Suprapubic skin (tissue), 4 donors: ENCODE measurements at regions not wholly inside any gene's neighbourhood (a gene's known extent, or its start where the extent isn't known, plus 50 kb on each side); places are given as distances from the start of the nearest gene placed in this dataset.

ENCODE experiments used
- DNase-seq, 2 donors: peaks; one replicate each; pipeline ENCODE4 v3.0.0-alpha.2; 2019; ENCODE audit warnings: low spot score in 2 of 2
- H3K27ac ChIP-seq: fragments of 200-600 bp; sonication (generic); one replicate; pipeline ENCODE4 v1.5.1; 2019
- H3K27me3 ChIP-seq: fragments of 200-600 bp; sonication (generic); one replicate; pipeline ENCODE4 v1.5.1; 2019
- H3K36me3 ChIP-seq: fragments of 200-600 bp; sonication (generic); one replicate; pipeline ENCODE4 v1.5.1; 2019
- H3K4me1 ChIP-seq: fragments of 200-600 bp; sonication (generic); one replicate; pipeline ENCODE4 v1.5.1; 2019
- H3K4me3 ChIP-seq: fragments of 200-600 bp; sonication (generic); one replicate; pipeline ENCODE4 v1.5.1; 2019; ENCODE audit warnings: mild to moderate bottlenecking
- H3K9me3 ChIP-seq: fragments of 200-600 bp; sonication (generic); one replicate; pipeline ENCODE4 v1.5.1; 2019
- EP300 ChIP-seq: sonication (generic); formaldehyde crosslinking; IDR thresholded peaks from one replicate; pipeline ENCODE4 v1.6.1; 2017; ENCODE audit warnings: antibody characterized with exemption
- POLR2A ChIP-seq, 2 donors: fragments of 450-650 bp; IDR thresholded peaks; one replicate each; pipeline ENCODE4 v1.6.1; 2017; ENCODE audit warnings: antibody characterized with exemption in 2 of 2, mild to moderate bottlenecking in 2 of 2, moderate library complexity in 2 of 2
- POLR2AphosphoS5 ChIP-seq, 3 donors: sonication (generic); formaldehyde crosslinking; IDR thresholded peaks; one replicate each; pipeline ENCODE4 v1.6.1; 2017; ENCODE audit warnings: antibody characterized with exemption in 3 of 3
- WGBS: methylation state at CpG from one replicate; pipeline ENCODE4 v1.1.5; 2018; 5-methylcytosine and 5-hydroxymethylcytosine counted together
- TF ChIP-seq, protein P1 (sequence below), 2 donors: fragments of 200-600 bp in 1 of 2; fragments of 450-650 bp in 1 of 2; sonication (generic) in 1 of 2; IDR thresholded peaks; one replicate each; pipeline ENCODE4 v1.5.1; 2016 to 2019; ENCODE audit warnings: antibody characterized with exemption in 2 of 2, mild to moderate bottlenecking in 1 of 2, moderate library complexity in 1 of 2

DNA sequence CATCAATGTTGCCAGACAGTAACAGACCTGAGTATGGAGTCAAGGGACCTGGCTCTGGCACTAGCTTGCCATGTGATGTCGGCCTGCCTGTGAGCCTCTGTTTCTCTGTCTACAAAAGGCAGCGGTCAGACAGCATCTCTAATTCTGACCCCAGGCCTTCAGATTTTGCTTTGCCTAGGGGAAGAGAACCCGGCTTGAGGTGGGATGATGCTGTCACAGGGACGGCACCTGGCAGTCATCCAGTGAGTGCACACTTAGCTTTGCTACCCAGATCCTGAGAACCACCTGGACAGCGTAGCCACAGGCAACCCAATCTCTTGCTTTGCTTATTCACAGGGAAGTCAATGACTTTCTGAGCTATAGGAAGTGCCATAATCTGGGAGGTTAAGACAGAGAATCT is 135.2 kb upstream of the SALL1 start:
- no peak for DNase-seq
- no peak for TF ChIP-seq POLR2A (IDR thresholded peaks at IDR 0.05)
- TF ChIP-seq EP300 = no peak
- TF ChIP-seq, protein P1, sequence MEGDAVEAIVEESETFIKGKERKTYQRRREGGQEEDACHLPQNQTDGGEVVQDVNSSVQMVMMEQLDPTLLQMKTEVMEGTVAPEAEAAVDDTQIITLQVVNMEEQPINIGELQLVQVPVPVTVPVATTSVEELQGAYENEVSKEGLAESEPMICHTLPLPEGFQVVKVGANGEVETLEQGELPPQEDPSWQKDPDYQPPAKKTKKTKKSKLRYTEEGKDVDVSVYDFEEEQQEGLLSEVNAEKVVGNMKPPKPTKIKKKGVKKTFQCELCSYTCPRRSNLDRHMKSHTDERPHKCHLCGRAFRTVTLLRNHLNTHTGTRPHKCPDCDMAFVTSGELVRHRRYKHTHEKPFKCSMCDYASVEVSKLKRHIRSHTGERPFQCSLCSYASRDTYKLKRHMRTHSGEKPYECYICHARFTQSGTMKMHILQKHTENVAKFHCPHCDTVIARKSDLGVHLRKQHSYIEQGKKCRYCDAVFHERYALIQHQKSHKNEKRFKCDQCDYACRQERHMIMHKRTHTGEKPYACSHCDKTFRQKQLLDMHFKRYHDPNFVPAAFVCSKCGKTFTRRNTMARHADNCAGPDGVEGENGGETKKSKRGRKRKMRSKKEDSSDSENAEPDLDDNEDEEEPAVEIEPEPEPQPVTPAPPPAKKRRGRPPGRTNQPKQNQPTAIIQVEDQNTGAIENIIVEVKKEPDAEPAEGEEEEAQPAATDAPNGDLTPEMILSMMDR (IDR thresholded peaks at IDR 0.05) = no peak
- no peak for TF ChIP-seq POLR2AphosphoS5 (IDR thresholded peaks at IDR 0.05)
- H3K9me3 ChIP-seq = no peaks in the 10 kb centered on the region
- no peaks in the 10 kb centered on the region for H3K4me1 ChIP-seq
- H3K4me3 ChIP-seq = no peak overlapping the region
- WGBS = 52% methylated on average over 3 of the region's 5 CpGs
- no peaks in the 10 kb centered on the region for H3K27me3 ChIP-seq
- no peak overlapping the region for H3K27ac ChIP-seq
- H3K36me3 ChIP-seq = no peaks in the 10 kb centered on the region

DNA sequence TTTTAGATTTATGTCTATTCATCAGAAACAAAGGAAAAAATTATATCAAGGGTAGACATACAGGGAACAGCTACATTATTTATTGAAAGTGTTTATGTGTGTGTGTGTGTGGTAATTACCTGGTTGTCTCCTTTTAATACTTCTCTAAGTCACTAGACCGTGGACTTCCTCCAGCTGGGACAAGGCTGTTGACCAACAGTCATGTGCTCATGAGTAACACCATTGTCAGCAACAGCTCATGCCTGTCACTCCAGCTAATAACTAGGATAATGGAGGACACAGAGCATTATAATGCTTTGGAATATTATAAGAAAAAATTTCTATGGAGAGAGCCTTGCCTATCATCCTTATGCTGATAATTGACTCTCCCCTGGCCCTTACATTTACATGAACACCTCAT is 125.3 kb upstream of the SALL1 start:
- Histone ChIP-seq H3K27ac (no peak overlapping the region), H3K4me3 (no peak overlapping the region), H3K36me3 (no peaks in the 10 kb centered on the region), H3K4me1 (no peaks in the 10 kb centered on the region), H3K9me3 (peaks cover 4% of the 10 kb centered on the region), H3K27me3 (no peaks in the 10 kb centered on the region)
- WGBS = 72% methylated on average over 1 of the region's 1 CpG
- no peak for DNase-seq
- TF ChIP-seq POLR2AphosphoS5 (IDR thresholded peaks at IDR 0.05) (no peak), POLR2A (IDR thresholded peaks at IDR 0.05) (no peak), EP300 (no peak)
- TF ChIP-seq, protein P1 (IDR thresholded peaks at IDR 0.05) = no peak

DNA sequence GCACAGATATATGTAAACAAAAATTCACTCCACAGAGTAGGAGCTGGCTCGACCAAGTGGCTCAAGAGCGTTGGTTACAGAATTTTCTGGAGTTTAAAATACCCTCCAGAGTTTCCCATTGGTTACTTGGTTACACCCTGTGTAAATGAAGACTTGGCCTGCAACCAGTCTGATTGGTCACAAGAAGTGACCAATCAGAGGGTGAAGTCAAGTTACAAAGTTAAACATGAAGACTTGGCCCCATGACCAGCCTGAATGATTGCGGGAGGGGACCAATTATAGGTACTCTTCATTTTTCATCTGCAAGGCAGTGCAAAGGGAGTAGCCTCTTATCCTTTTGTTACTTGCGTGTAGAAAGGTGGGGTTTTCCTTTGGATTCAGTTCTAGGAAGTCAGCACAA is 121.3 kb upstream of the SALL1 start:
- H3K9me3 ChIP-seq = peaks cover 4% of the 10 kb centered on the region
- no peaks in the 10 kb centered on the region for H3K36me3 ChIP-seq
- no peaks in the 10 kb centered on the region for H3K4me1 ChIP-seq
- DNase-seq = no peak
- H3K27ac ChIP-seq = no peak overlapping the region
- no peaks in the 10 kb centered on the region for H3K27me3 ChIP-seq
- 83% methylated on average over 4 of the region's 4 CpGs for WGBS
- no peak overlapping the region for H3K4me3 ChIP-seq
- TF ChIP-seq POLR2AphosphoS5 (IDR thresholded peaks at IDR 0.05) (no peak), POLR2A (IDR thresholded peaks at IDR 0.05) (no peak), EP300 (no peak)
- TF ChIP-seq, protein P1 (IDR thresholded peaks at IDR 0.05) = no peak

DNA sequence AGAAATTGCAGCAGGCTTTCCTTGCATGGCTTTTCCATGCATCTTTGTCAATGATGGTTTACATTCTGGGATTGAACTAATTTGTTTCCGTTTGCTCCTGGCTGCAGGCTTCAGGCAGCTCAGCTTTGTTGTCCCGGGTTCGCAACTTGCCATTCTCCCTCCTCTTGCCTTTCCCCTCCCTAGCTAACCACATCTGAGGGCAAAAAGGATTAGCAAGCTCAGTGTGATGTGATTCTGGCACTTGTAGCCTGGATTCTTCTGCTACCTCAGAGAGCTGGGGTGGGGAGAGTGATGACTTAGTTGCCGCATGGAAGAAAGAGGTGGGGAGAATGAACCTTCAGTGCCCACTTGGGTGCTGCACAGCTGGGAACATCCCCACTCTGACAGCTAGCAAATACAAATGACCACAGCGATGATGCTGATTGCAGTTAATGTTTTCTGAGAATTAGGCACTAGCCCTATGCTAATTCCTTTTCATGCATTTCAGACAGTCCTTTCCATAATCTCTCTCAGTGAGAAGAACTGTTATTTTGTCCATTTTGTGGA is 120.2 kb upstream of the SALL1 start:
- Histone ChIP-seq H3K4me1 (no peaks in the 10 kb centered on the region), H3K36me3 (no peaks in the 10 kb centered on the region), H3K9me3 (no peaks in the 10 kb centered on the region), H3K27ac (no peak overlapping the region), H3K4me3 (no peak overlapping the region), H3K27me3 (no peaks in the 10 kb centered on the region)
- TF ChIP-seq, protein P1 (IDR thresholded peaks at IDR 0.05) = no peak
- TF ChIP-seq POLR2A (IDR thresholded peaks at IDR 0.05) (no peak), EP300 (no peak), POLR2AphosphoS5 (IDR thresholded peaks at IDR 0.05) (no peak)
- DNase-seq = no peak
- WGBS = 53% methylated on average over 5 of the region's 5 CpGs

DNA sequence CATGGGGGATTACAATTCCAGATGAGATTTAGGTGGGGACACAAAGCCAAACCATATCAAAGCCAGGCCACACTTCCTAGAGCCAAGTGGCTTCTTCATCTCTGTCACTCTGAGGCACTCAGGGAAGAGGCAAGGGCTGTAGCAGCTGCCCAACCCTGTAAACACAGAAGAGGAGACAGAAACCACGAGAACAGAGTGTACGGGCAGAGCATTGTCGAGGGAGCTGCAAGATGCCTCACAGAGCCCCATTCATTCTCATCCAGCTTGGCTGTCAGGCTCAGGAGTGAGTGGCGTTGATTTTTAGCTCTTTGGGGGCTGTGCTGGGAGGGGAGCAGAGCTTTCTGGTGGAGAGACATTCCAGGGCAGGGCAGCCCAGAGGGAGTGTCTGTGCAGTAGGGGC is 117.2 kb upstream of the SALL1 start:
- Histone ChIP-seq H3K4me1 (no peaks in the 10 kb centered on the region), H3K9me3 (no peaks in the 10 kb centered on the region), H3K36me3 (no peaks in the 10 kb centered on the region), H3K27ac (no peak overlapping the region), H3K27me3 (no peaks in the 10 kb centered on the region), H3K4me3 (no peak overlapping the region)
- WGBS = 25% methylated on average over 4 of the region's 4 CpGs
- TF ChIP-seq POLR2AphosphoS5 (IDR thresholded peaks at IDR 0.05) (no peak), POLR2A (IDR thresholded peaks at IDR 0.05) (no peak), EP300 (no peak)
- TF ChIP-seq, protein P1 (IDR thresholded peaks at IDR 0.05) = no peak
- no peak for DNase-seq
